ENCODE measurements at regions not wholly inside any gene's neighbourhood (a gene's known extent, or its start where the extent isn't known, plus 50 kb on each side); places are given as distances from the start of the nearest gene placed in this dataset.

DNA sequence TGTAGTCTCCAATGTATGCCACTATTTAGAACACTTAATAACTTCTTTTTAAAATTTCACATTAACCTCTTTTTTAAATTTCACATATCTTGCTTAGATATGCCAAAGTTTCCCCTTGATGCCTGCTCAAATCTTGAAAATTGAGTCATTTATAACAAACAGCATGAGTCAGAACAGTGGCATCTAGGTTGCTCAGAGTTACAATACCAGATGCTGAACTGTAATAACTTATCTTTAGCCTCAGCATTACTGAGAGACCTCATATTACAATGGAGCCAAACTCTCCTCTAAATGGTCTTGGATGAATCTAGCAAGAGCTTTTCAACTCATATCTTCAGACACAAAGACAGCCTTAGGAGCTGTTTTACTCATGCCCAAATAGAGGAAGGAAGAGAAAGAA is 439.3 kb upstream of the ARPP21 start:
- TF ChIP-seq, protein P1, sequence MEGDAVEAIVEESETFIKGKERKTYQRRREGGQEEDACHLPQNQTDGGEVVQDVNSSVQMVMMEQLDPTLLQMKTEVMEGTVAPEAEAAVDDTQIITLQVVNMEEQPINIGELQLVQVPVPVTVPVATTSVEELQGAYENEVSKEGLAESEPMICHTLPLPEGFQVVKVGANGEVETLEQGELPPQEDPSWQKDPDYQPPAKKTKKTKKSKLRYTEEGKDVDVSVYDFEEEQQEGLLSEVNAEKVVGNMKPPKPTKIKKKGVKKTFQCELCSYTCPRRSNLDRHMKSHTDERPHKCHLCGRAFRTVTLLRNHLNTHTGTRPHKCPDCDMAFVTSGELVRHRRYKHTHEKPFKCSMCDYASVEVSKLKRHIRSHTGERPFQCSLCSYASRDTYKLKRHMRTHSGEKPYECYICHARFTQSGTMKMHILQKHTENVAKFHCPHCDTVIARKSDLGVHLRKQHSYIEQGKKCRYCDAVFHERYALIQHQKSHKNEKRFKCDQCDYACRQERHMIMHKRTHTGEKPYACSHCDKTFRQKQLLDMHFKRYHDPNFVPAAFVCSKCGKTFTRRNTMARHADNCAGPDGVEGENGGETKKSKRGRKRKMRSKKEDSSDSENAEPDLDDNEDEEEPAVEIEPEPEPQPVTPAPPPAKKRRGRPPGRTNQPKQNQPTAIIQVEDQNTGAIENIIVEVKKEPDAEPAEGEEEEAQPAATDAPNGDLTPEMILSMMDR (IDR thresholded peaks at IDR 0.05): no peak
- TF ChIP-seq POLR2A (IDR thresholded peaks at IDR 0.05): no peak

Measured in Peyer's patch (tissue), 4 donors.